Heart right ventricle (tissue), 16 donors: ENCODE measurements at regions not wholly inside any gene's neighbourhood (a gene's known extent, or its start where the extent isn't known, plus 50 kb on each side); places are given as distances from the start of the nearest gene placed in this dataset.

Experiments
- ATAC-seq, 8 donors: fragments of 200-7000 bp; cut with Tn5 transposase; one replicate each; pipeline ENCODE4 v1.9.1; 2020; ENCODE audit warnings: mild to moderate bottlenecking in 8 of 8, moderate library complexity in 8 of 8, moderate number of reproducible peaks in 1 of 8
- DNase-seq, 2 donors: peaks; one replicate each; pipeline ENCODE4 v3.0.0-alpha.2; 2020
- H3K27ac ChIP-seq, 10 donors: fragments of 200-600 bp; sonication (generic) in 2 of 10; one replicate each; pipeline versions ENCODE4 v1.5.0 to v1.8.0; 2020 to 2022; ENCODE audit warnings: mild to moderate bottlenecking in 3 of 10
- H3K27me3 ChIP-seq, 7 donors: fragments of 200-600 bp; one replicate each; pipeline ENCODE4 v1.8.0; 2021 to 2022; ENCODE audit warnings: mild to moderate bottlenecking in 2 of 7
- H3K36me3 ChIP-seq, 9 donors: fragments of 200-600 bp; sonication (generic) in 1 of 9; one replicate each; pipeline versions ENCODE4 v1.5.0 to v1.8.0; 2020 to 2022; ENCODE audit warnings: mild to moderate bottlenecking in 2 of 9
- H3K4me1 ChIP-seq, 9 donors: fragments of 200-600 bp; sonication (generic) in 1 of 9; one replicate each; pipeline versions ENCODE4 v1.5.0 to v1.8.0; 2020 to 2022; ENCODE audit warnings: mild to moderate bottlenecking in 4 of 9
- H3K4me3 ChIP-seq, 10 donors: fragments of 200-600 bp; sonication (generic) in 2 of 10; one replicate each; pipeline versions ENCODE4 v1.5.0 to v1.8.0; 2020 to 2022; ENCODE audit warnings: mild to moderate bottlenecking in 7 of 10, moderate library complexity in 2 of 10
- H3K9me3 ChIP-seq, 11 donors: fragments of 200-600 bp in 10 of 11; sonication (generic) in 2 of 11; one replicate each; pipeline versions ENCODE4 v1.5.0 to v1.8.0; 2013 to 2022; ENCODE audit warnings: mild to moderate bottlenecking in 2 of 11, control low read depth in 1 of 11, moderate library complexity in 1 of 11
- CTCF ChIP-seq, 9 donors: fragments of 200-600 bp; sonication (generic) in 2 of 9; IDR thresholded peaks; one replicate each; pipeline versions ENCODE4 v1.5.0 to v1.8.0; 2021 to 2022; ENCODE audit warnings: antibody characterized with exemption in 9 of 9, mild to moderate bottlenecking in 5 of 9, moderate library complexity in 1 of 9
- WGBS, 2 donors: extraction: QIAGEN DNeasy Blood & Tissue Kit; methylation state at CpG; one replicate each; pipeline ENCODE4 v1.1.7; 2013; ENCODE audit warnings: inconsistent platforms in 1 of 2; 5-methylcytosine and 5-hydroxymethylcytosine counted together
- intact Hi-C, 10 donors: fragments of 100-400 bp; cut with DNase I; formaldehyde crosslinking; loops; one replicate each; pipeline versions ENCODE4 v1.11.1 to v1.14.2; 2022
- donor health status: Arrhythmogenic right ventricular cardiomyopathy.
- donor health status: ischemic (EF 13 %, LVEDD 7.1; RV severe dilation, severe dysfunction).
- donor health status: healthy with polysubstance abuse.
- donor health status: DM: no; HTN: yes; CAD: no.
- donor health status: DM: no; HTN: no; CAD: no.
- donor health status: ischemic (EF 25% LVEDD 6.9; RV normal size, moderate dysfunction).
- donor health status: ischemic (EF 25% LVEDD 5.7; RV mildly dilated, moderate dysfunction).
- donor health status: healthy.
- donor health status: DM: yes; HTN: yes; CAD: no.
- donor health status: Ischemic cardiomyopathy.
- donor health status: ischemic (EF 35%, LVEDD 5.7; RV mildly dilated, moderate dysfunction).
- donor health status: nonischemic (EF 11% LVEDD 7.7; RV severe dilation, severe dysfunction).
- donor health status: DM: yes; HTN: yes; CAD: no.
- donor health status: PGD.
- donor health status: ischemic (EF 29% LVEDD 5.4; RV normal size, mild dysfunction).
- donor health status: nonischemic (EF 23%, LVEDD 6.1; RV moderate dilation, normal function).

DNA sequence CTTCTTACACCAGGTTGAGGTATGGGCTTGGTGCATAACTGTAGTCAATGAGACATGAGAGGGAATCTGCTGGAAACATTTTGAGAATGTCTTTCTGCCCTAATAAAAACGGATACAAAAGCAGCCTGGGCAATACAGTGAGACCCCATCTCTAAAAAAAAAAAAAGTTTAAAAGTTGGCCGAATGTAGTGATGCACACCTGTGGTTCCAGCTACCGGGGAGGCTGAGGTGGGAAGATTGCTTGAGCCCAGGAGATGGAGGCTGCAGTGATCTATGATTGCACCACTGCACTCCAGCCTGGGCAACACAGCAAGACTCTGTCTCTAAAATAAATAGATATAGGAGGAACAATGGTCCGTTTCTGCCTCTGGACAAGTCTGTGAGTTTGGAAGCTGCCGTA is 81.5 kb upstream of the FAM171A1 start:
- peaks cover 0 to 3% (median 0%) of the 10 kb centered on the region in 11 donors for H3K9me3 ChIP-seq
- H3K4me1 ChIP-seq: no peaks in the 10 kb centered on the region
- ATAC-seq (no peak), DNase-seq (no peak)
- no peak overlapping the region for H3K4me3 ChIP-seq
- no peak overlapping the region for H3K27ac ChIP-seq
- WGBS, 2 donors: 85 to 91% methylated on average over 5 of the region's 5 CpGs
- TF ChIP-seq CTCF (IDR thresholded peaks at IDR 0.05): no peak
- no peaks in the 10 kb centered on the region for H3K36me3 ChIP-seq
- intact Hi-C loops: no loop called here
- peaks cover 0 to 22% (median 8%) of the 10 kb centered on the region in 7 donors for H3K27me3 ChIP-seq

- H3K4me3 ChIP-seq: no peak overlapping the region
- ATAC-seq (no peak), DNase-seq (no peak)
- H3K9me3 ChIP-seq: no peaks in the 10 kb centered on the region
- peaks cover 0 to 14% (median 8%) of the 10 kb centered on the region in 7 donors for H3K27me3 ChIP-seq
- intact Hi-C loops: no loop called here
- no peaks in the 10 kb centered on the region for H3K4me1 ChIP-seq
- H3K27ac ChIP-seq: no peak overlapping the region
- WGBS, 2 donors: 56 to 58% methylated on average over 5 of the region's 5 CpGs
- no peaks in the 10 kb centered on the region for H3K36me3 ChIP-seq
- TF ChIP-seq CTCF (IDR thresholded peaks at IDR 0.05): no peak
These were observed 80.3 kb upstream of the FAM171A1 start for GRCh38 chr10:15451137-15452094.

DNA sequence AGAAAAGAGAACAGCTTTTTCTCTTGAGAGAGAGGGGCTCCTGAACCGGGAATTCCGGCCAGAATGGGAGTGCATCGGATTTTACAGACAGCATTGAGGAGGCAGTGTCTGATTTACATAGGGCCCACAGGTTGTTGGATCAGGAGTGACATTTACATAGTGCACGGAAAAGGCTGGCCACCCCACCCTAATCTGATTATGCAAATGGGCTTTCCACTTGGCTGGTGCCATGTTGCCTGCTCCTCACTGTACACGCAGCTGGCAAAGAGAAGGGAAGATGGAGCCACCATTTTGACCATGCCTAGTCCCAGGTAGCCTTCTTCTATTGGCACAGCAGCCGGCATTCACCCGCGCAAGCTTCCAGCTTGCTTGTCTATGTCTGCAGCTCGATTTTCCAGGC is 77.5 kb upstream of the FAM171A1 start:
- no peak overlapping the region for H3K27ac ChIP-seq
- intact Hi-C loops: no loop called here
- ATAC-seq (no peak), DNase-seq (no peak)
- whole genome bisulfite sequencing, 2 donors: 90 to 92% methylated on average over 9 of the region's 9 CpGs
- H3K9me3 ChIP-seq: no peaks in the 10 kb centered on the region
- no peaks in the 10 kb centered on the region for H3K36me3 ChIP-seq
- H3K4me3 ChIP-seq: no peak overlapping the region
- H3K27me3 ChIP-seq: peaks cover 0 to 18% (median 8%) of the 10 kb centered on the region in 7 donors
- H3K4me1 ChIP-seq: no peaks in the 10 kb centered on the region
- TF ChIP-seq CTCF (IDR thresholded peaks at IDR 0.05): no peak

GRCh38 chr10:15445006-15445390 is 73.9 kb upstream of the FAM171A1 start:
- WGBS, 2 donors: 80 to 85% methylated on average over 1 of the region's 1 CpG
- ATAC-seq (no peak), DNase-seq (no peak)
- no peaks in the 10 kb centered on the region for H3K36me3 ChIP-seq
- no peak overlapping the region for H3K4me3 ChIP-seq
- H3K9me3 ChIP-seq: no peaks in the 10 kb centered on the region
- peaks cover 0 to 9% (median 2%) of the 10 kb centered on the region in 7 donors for H3K27me3 ChIP-seq
- no peak overlapping the region for H3K27ac ChIP-seq
- intact Hi-C loops: no loop called here
- TF ChIP-seq CTCF (IDR thresholded peaks at IDR 0.05): no peak
- peaks cover 0 to 6% (median 4%) of the 10 kb centered on the region in 9 donors for H3K4me1 ChIP-seq
